Panc1 (cell line): ENCODE measurements at regions not wholly inside any gene's neighbourhood (a gene's known extent, or its start where the extent isn't known, plus 50 kb on each side); places are given as distances from the start of the nearest gene placed in this dataset.
"Not testable (repeated sequence)": the region's sequence is repeated elsewhere in the genome, so short reads cannot be mapped to it uniquely, and the experiment has no call there.

Source experiments
- CTCF ChIP-seq: fragments of 450-650 bp; IDR thresholded peaks from 2 replicates; pipeline ENCODE4 v1.5.1; 2017; ENCODE audit warnings: mild to moderate bottlenecking
- POLR2AphosphoS5 ChIP-seq: IDR thresholded peaks from 2 replicates; pipeline ENCODE4 v1.6.1; 2012; ENCODE audit warnings: mild to moderate bottlenecking, low read depth, low read length, moderate library complexity
- SIN3A ChIP-seq: IDR thresholded peaks from 2 replicates; pipeline ENCODE4 v1.6.1; 2012; ENCODE audit warnings: low read depth, mild to moderate bottlenecking, low read length, moderate library complexity, borderline replicate concordance; ENCODE audit not compliant: insufficient read depth

GRCh38 chr17:27030552-27030951 is 263.4 kb upstream of the WSB1 start:
- not testable (repeated sequence) for TF ChIP-seq CTCF, POLR2AphosphoS5, SIN3A
